Esophagus squamous epithelium (tissue), 5 donors: ENCODE measurements at regions not wholly inside any gene's neighbourhood (a gene's known extent, or its start where the extent isn't known, plus 50 kb on each side); places are given as distances from the start of the nearest gene placed in this dataset.

Experiments
- DNase-seq: peaks from one replicate; lab custom pipeline; 2025; lab: John Stamatoyannopoulos, UW
- H3K27ac ChIP-seq, 4 donors: fragments of 200-600 bp; sonication (generic); one replicate each; pipeline ENCODE4 v1.5.1; 2016 to 2019; ENCODE audit warnings: mild to moderate bottlenecking in 1 of 4
- H3K27me3 ChIP-seq, 4 donors: fragments of 200-600 bp; sonication (generic); 1 replicate in 3 of 4; 2 replicates in 1 of 4; pipeline versions ENCODE4 v1.5.1 to v1.6.0; 2017 to 2021; ENCODE audit warnings: antibody characterized with exemption in 1 of 4
- H3K36me3 ChIP-seq, 3 donors: fragments of 200-600 bp; sonication (generic); one replicate each; pipeline ENCODE4 v1.5.1; 2016 to 2019
- H3K4me1 ChIP-seq, 3 donors: fragments of 200-600 bp; sonication (generic); one replicate each; pipeline ENCODE4 v1.5.1; 2017 to 2019
- H3K4me3 ChIP-seq, 4 donors: fragments of 200-600 bp; sonication (generic); 1 replicate in 3 of 4; 2 replicates in 1 of 4; pipeline ENCODE4 v1.5.1; 2016 to 2019; ENCODE audit warnings: mild to moderate bottlenecking in 2 of 4, moderate library complexity in 1 of 4
- H3K9me3 ChIP-seq, 3 donors: fragments of 200-600 bp; sonication (generic); one replicate each; pipeline ENCODE4 v1.5.1; 2016 to 2019
- CTCF ChIP-seq, 6 experiments: fragments of 450-650 bp in 4 of 6; fragments of 200-600 bp in 2 of 6; sonication (generic) in 2 of 6; IDR thresholded peaks; one replicate each; pipeline ENCODE4 v1.5.1; 2016 to 2019; ENCODE audit warnings: antibody characterized with exemption in 6 of 6, mild to moderate bottlenecking in 4 of 6, moderate library complexity in 4 of 6
- POLR2A ChIP-seq, 4 donors: fragments of 450-650 bp; IDR thresholded peaks; one replicate each; pipeline ENCODE4 v1.6.1; 2017; ENCODE audit warnings: antibody characterized with exemption in 4 of 4, mild to moderate bottlenecking in 4 of 4, moderate library complexity in 3 of 4
- WGBS, 2 donors: methylation state at CpG; one replicate each; pipeline ENCODE4 v1.1.5; 2018; 5-methylcytosine and 5-hydroxymethylcytosine counted together
- intact Hi-C: fragments of 100-400 bp; cut with DNase I; formaldehyde crosslinking; loops from one replicate; pipeline ENCODE4 v1.15.0; 2022
- donor health status: DM: yes; HTN: yes; CAD: no.

- Histone ChIP-seq H3K27ac (no peak overlapping the region), H3K4me1 (no peaks in the 10 kb centered on the region), H3K4me3 (no peak overlapping the region), H3K9me3 (no peaks in the 10 kb centered on the region), H3K27me3 (no peaks in the 10 kb centered on the region), H3K36me3 (no peaks in the 10 kb centered on the region)
- no peak for DNase-seq
- WGBS, 2 donors: 68 to 83% methylated on average over 1 to 2 of the region's 2 CpGs
- intact Hi-C loops: no loop called here
- TF ChIP-seq CTCF (IDR thresholded peaks at IDR 0.05) (no peak), POLR2A (IDR thresholded peaks at IDR 0.05) (no peak)
These were observed 280.7 kb upstream of the KLHL4 start for GRCh38 chrX:87236830-87237440.

GRCh38 chrX:87265518-87265917 lies 252.1 kb upstream of the KLHL4 start:
- no peak overlapping the region for H3K27ac ChIP-seq
- TF ChIP-seq CTCF (IDR thresholded peaks at IDR 0.05) (no peak), POLR2A (IDR thresholded peaks at IDR 0.05) (no peak)
- 73% methylated on average over 5 of the region's 5 CpGs for WGBS, 2 donors
- H3K27me3 ChIP-seq: no peaks in the 10 kb centered on the region
- no peaks in the 10 kb centered on the region for H3K4me1 ChIP-seq
- no peak overlapping the region for H3K4me3 ChIP-seq
- no peaks in the 10 kb centered on the region for H3K9me3 ChIP-seq
- intact Hi-C loops: no loop called here
- H3K36me3 ChIP-seq: no peaks in the 10 kb centered on the region
- no peak for DNase-seq

GRCh38 chrX:87272491-87272890 lies 245.1 kb upstream of the KLHL4 start:
- Histone ChIP-seq H3K4me1 (no peaks in the 10 kb centered on the region), H3K4me3 (no peak overlapping the region), H3K27ac (no peak overlapping the region), H3K36me3 (no peaks in the 10 kb centered on the region), H3K27me3 (no peaks in the 10 kb centered on the region), H3K9me3 (no peaks in the 10 kb centered on the region)
- intact Hi-C loops: no loop called here
- no peak for TF ChIP-seq POLR2A (IDR thresholded peaks at IDR 0.05)
- no peak for TF ChIP-seq CTCF (IDR thresholded peaks at IDR 0.05)
- no peak for DNase-seq

- TF ChIP-seq POLR2A (IDR thresholded peaks at IDR 0.05) (no peak), CTCF (IDR thresholded peaks at IDR 0.05) (peak in 4 of 6 experiments; percentile 23 to 45 (median 32))
- Histone ChIP-seq H3K9me3 (no peaks in the 10 kb centered on the region), H3K36me3 (no peaks in the 10 kb centered on the region), H3K4me1 (no peaks in the 10 kb centered on the region), H3K27me3 (no peaks in the 10 kb centered on the region), H3K27ac (no peak overlapping the region), H3K4me3 (no peak overlapping the region)
- no peak for DNase-seq
- intact Hi-C loops: no loop called here
- 2 to 5% methylated on average over 4 of the region's 4 CpGs for WGBS, 2 donors
These were observed 217.9 kb upstream of the KLHL4 start for GRCh38 chrX:87299563-87300160.

GRCh38 chrX:87310780-87311179 lies 206.8 kb upstream of the KLHL4 start:
- H3K9me3 ChIP-seq: no peaks in the 10 kb centered on the region
- intact Hi-C loops: no loop called here
- no peaks in the 10 kb centered on the region for H3K27me3 ChIP-seq
- 48 to 70% methylated on average over 1 of the region's 1 CpG for WGBS, 2 donors
- H3K36me3 ChIP-seq: no peaks in the 10 kb centered on the region
- H3K4me3 ChIP-seq: no peak overlapping the region
- no peak for TF ChIP-seq CTCF (IDR thresholded peaks at IDR 0.05)
- no peak for TF ChIP-seq POLR2A (IDR thresholded peaks at IDR 0.05)
- no peaks in the 10 kb centered on the region for H3K4me1 ChIP-seq
- no peak for DNase-seq
- H3K27ac ChIP-seq: no peak overlapping the region
